ENCODE measurements at regions not wholly inside any gene's neighbourhood (a gene's known extent, or its start where the extent isn't known, plus 50 kb on each side); places are given as distances from the start of the nearest gene placed in this dataset.

GRCh38 chr13:91277013-91277676, 70.3 kb upstream of the MIR17HG start:
- H3K4me3 ChIP-seq (ENCODE audit: low read depth, low read length): no peak overlapping the region
- no peak overlapping the region for H3K4ac ChIP-seq (ENCODE audit: low read depth, low read length)
- no peak overlapping the region for H2BK12ac ChIP-seq (ENCODE audit: low read length)
- H3K18ac ChIP-seq (ENCODE audit: low read length): no peak overlapping the region
- H3K4me2 ChIP-seq (ENCODE audit: low read length): no peak overlapping the region
- H3K9ac ChIP-seq (ENCODE audit: low read length): no peak overlapping the region
- no peaks in the 10 kb centered on the region for H3K9me3 ChIP-seq (ENCODE audit: insufficient read depth, low read depth, low read length)
- H4K91ac ChIP-seq (ENCODE audit: low read depth, low read length): no peak overlapping the region
- no peak overlapping the region for H2AFZ ChIP-seq (ENCODE audit: insufficient read depth, low read length, poor library complexity)
- H3K27me3 ChIP-seq (ENCODE audit: insufficient read depth, low read length): no peaks in the 10 kb centered on the region
- no CpG with 5 or more reads among the region's 5 CpGs for whole genome bisulfite sequencing (ENCODE audit: extremely low coverage, insufficient coverage, insufficient read length)
- H3K79me1 ChIP-seq (ENCODE audit: low read length): no peaks in the 10 kb centered on the region
- no peak for DNase-seq
- H3K4me1 ChIP-seq (ENCODE audit: control insufficient read depth in 1 of 2, insufficient read depth in 2 of 2, low read length in 2 of 2): no peaks in the 10 kb centered on the region
- no peaks in the 10 kb centered on the region for H3K36me3 ChIP-seq (ENCODE audit: control insufficient read depth in 1 of 2, insufficient read depth in 2 of 2, low read length in 2 of 2)
- H3K27ac ChIP-seq (ENCODE audit: low read depth, low read length): no peak overlapping the region
- no peaks in the 10 kb centered on the region for H3K79me2 ChIP-seq (ENCODE audit: control insufficient read depth, insufficient read depth, low read length, poor library complexity)
- no peak overlapping the region for H2BK120ac ChIP-seq (ENCODE audit: insufficient read depth, low read length, poor library complexity)
- no peak overlapping the region for H4K8ac ChIP-seq (ENCODE audit: low read depth, low read length)
- H3K14ac ChIP-seq (ENCODE audit: low read length): no peak overlapping the region
- no peak overlapping the region for H3K23ac ChIP-seq (ENCODE audit: low read length)
- H4K12ac ChIP-seq (ENCODE audit: low read depth, low read length): no peak overlapping the region
- no peak overlapping the region for H2BK5ac ChIP-seq (ENCODE audit: low read depth, low read length, poor library complexity)
- no peak overlapping the region for H2AK5ac ChIP-seq (ENCODE audit: low read length)

GRCh38 chr13:91278291-91278690, 69.2 kb upstream of the MIR17HG start:
- H4K91ac ChIP-seq (ENCODE audit: low read depth, low read length): no peak overlapping the region
- no CpG with 5 or more reads among the region's 3 CpGs for WGBS (ENCODE audit: extremely low coverage, insufficient coverage, insufficient read length)
- H3K18ac ChIP-seq (ENCODE audit: low read length): no peak overlapping the region
- H3K9ac ChIP-seq (ENCODE audit: low read length): no peak overlapping the region
- H4K8ac ChIP-seq (ENCODE audit: low read depth, low read length): no peak overlapping the region
- DNase-seq: no peak
- no peak overlapping the region for H3K27ac ChIP-seq (ENCODE audit: low read depth, low read length)
- H3K14ac ChIP-seq (ENCODE audit: low read length): no peak overlapping the region
- H3K4me1 ChIP-seq (ENCODE audit: control insufficient read depth in 1 of 2, insufficient read depth in 2 of 2, low read length in 2 of 2): no peaks in the 10 kb centered on the region
- no peak overlapping the region for H3K23ac ChIP-seq (ENCODE audit: low read length)
- no peak overlapping the region for H3K4me3 ChIP-seq (ENCODE audit: low read depth, low read length)
- H3K79me2 ChIP-seq (ENCODE audit: control insufficient read depth, insufficient read depth, low read length, poor library complexity): no peaks in the 10 kb centered on the region
- no peaks in the 10 kb centered on the region for H3K9me3 ChIP-seq (ENCODE audit: insufficient read depth, low read depth, low read length)
- no peak overlapping the region for H2BK12ac ChIP-seq (ENCODE audit: low read length)
- H3K79me1 ChIP-seq (ENCODE audit: low read length): no peaks in the 10 kb centered on the region
- H3K4me2 ChIP-seq (ENCODE audit: low read length): no peak overlapping the region
- no peaks in the 10 kb centered on the region for H3K27me3 ChIP-seq (ENCODE audit: insufficient read depth, low read length)
- H2BK120ac ChIP-seq (ENCODE audit: insufficient read depth, low read length, poor library complexity): no peak overlapping the region
- H3K4ac ChIP-seq (ENCODE audit: low read depth, low read length): no peak overlapping the region
- H4K12ac ChIP-seq (ENCODE audit: low read depth, low read length): no peak overlapping the region
- H2AFZ ChIP-seq (ENCODE audit: insufficient read depth, low read length, poor library complexity): no peak overlapping the region
- no peaks in the 10 kb centered on the region for H3K36me3 ChIP-seq (ENCODE audit: control insufficient read depth in 1 of 2, insufficient read depth in 2 of 2, low read length in 2 of 2)
- no peak overlapping the region for H2BK5ac ChIP-seq (ENCODE audit: low read depth, low read length, poor library complexity)
- no peak overlapping the region for H2AK5ac ChIP-seq (ENCODE audit: low read length)

GRCh38 chr13:91278888-91279287, 68.6 kb upstream of the MIR17HG start:
- H4K91ac ChIP-seq (ENCODE audit: low read depth, low read length): no peak overlapping the region
- DNase-seq: no peak
- no peak overlapping the region for H2AFZ ChIP-seq (ENCODE audit: insufficient read depth, low read length, poor library complexity)
- no peak overlapping the region for H3K4ac ChIP-seq (ENCODE audit: low read depth, low read length)
- H3K79me2 ChIP-seq (ENCODE audit: control insufficient read depth, insufficient read depth, low read length, poor library complexity): no peaks in the 10 kb centered on the region
- no peak overlapping the region for H2BK12ac ChIP-seq (ENCODE audit: low read length)
- no peak overlapping the region for H3K9ac ChIP-seq (ENCODE audit: low read length)
- no peaks in the 10 kb centered on the region for H3K9me3 ChIP-seq (ENCODE audit: insufficient read depth, low read depth, low read length)
- H3K36me3 ChIP-seq (ENCODE audit: control insufficient read depth in 1 of 2, insufficient read depth in 2 of 2, low read length in 2 of 2): no peaks in the 10 kb centered on the region
- no peak overlapping the region for H3K4me3 ChIP-seq (ENCODE audit: low read depth, low read length)
- no peak overlapping the region for H3K14ac ChIP-seq (ENCODE audit: low read length)
- no peaks in the 10 kb centered on the region for H3K79me1 ChIP-seq (ENCODE audit: low read length)
- H3K18ac ChIP-seq (ENCODE audit: low read length): no peak overlapping the region
- H2BK5ac ChIP-seq (ENCODE audit: low read depth, low read length, poor library complexity): no peak overlapping the region
- H3K4me1 ChIP-seq (ENCODE audit: control insufficient read depth in 1 of 2, insufficient read depth in 2 of 2, low read length in 2 of 2): no peaks in the 10 kb centered on the region
- no peak overlapping the region for H4K8ac ChIP-seq (ENCODE audit: low read depth, low read length)
- no peak overlapping the region for H4K12ac ChIP-seq (ENCODE audit: low read depth, low read length)
- no peak overlapping the region for H2AK5ac ChIP-seq (ENCODE audit: low read length)
- no peak overlapping the region for H3K27ac ChIP-seq (ENCODE audit: low read depth, low read length)
- no peak overlapping the region for H3K23ac ChIP-seq (ENCODE audit: low read length)
- no peak overlapping the region for H3K4me2 ChIP-seq (ENCODE audit: low read length)
- WGBS (ENCODE audit: extremely low coverage, insufficient coverage, insufficient read length): no CpG with 5 or more reads among the region's 2 CpGs
- H2BK120ac ChIP-seq (ENCODE audit: insufficient read depth, low read length, poor library complexity): no peak overlapping the region
- H3K27me3 ChIP-seq (ENCODE audit: insufficient read depth, low read length): no peaks in the 10 kb centered on the region

DNA sequence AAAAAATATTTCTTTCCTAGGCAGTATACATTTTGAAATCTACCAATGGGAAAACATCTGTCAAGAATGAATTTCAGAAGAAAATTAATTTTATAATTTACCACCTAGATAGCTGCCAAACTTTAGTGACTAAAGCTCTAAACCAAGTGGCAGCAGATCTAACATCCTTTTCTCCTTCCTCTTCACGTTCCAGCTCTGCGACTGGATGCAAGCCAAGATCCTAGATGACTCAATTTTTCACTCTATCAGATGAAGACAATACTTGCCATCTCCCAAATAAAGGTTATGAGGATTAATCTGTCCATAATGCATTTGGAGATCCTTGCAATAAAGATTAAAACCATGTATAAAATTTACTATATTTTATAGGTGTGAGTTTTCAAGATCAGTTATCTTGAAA, 66.7 kb upstream of the MIR17HG start:
- Histone ChIP-seq H3K18ac (ENCODE audit: low read length) (no peak overlapping the region), H3K23ac (ENCODE audit: low read length) (no peak overlapping the region), H3K14ac (ENCODE audit: low read length) (no peak overlapping the region), H2AK5ac (ENCODE audit: low read length) (no peak overlapping the region), H3K9ac (ENCODE audit: low read length) (no peak overlapping the region), H3K9me3 (ENCODE audit: insufficient read depth, low read depth, low read length) (no peaks in the 10 kb centered on the region), H3K27ac (ENCODE audit: low read depth, low read length) (no peak overlapping the region), H3K79me1 (ENCODE audit: low read length) (no peaks in the 10 kb centered on the region), H2BK12ac (ENCODE audit: low read length) (no peak overlapping the region), H3K36me3 (ENCODE audit: control insufficient read depth in 1 of 2, insufficient read depth in 2 of 2, low read length in 2 of 2) (no peaks in the 10 kb centered on the region), H2AFZ (ENCODE audit: insufficient read depth, low read length, poor library complexity) (no peak overlapping the region), H3K4ac (ENCODE audit: low read depth, low read length) (no peak overlapping the region), H3K4me3 (ENCODE audit: low read depth, low read length) (no peak overlapping the region), H4K12ac (ENCODE audit: low read depth, low read length) (no peak overlapping the region), H4K91ac (ENCODE audit: low read depth, low read length) (no peak overlapping the region), H4K8ac (ENCODE audit: low read depth, low read length) (no peak overlapping the region), H2BK5ac (ENCODE audit: low read depth, low read length, poor library complexity) (no peak overlapping the region), H3K4me1 (ENCODE audit: control insufficient read depth in 1 of 2, insufficient read depth in 2 of 2, low read length in 2 of 2) (no peaks in the 10 kb centered on the region), H3K79me2 (ENCODE audit: control insufficient read depth, insufficient read depth, low read length, poor library complexity) (no peaks in the 10 kb centered on the region), H3K27me3 (ENCODE audit: insufficient read depth, low read length) (no peaks in the 10 kb centered on the region), H3K4me2 (ENCODE audit: low read length) (no peak overlapping the region), H2BK120ac (ENCODE audit: insufficient read depth, low read length, poor library complexity) (no peak overlapping the region)
- DNase-seq: no peak
- WGBS (ENCODE audit: extremely low coverage, insufficient coverage, insufficient read length): no CpG with 5 or more reads among the region's 2 CpGs

Measured in trophoblast cell (in vitro differentiated cells and primary cell).